ENCODE measurements at regions not wholly inside any gene's neighbourhood (a gene's known extent, or its start where the extent isn't known, plus 50 kb on each side); places are given as distances from the start of the nearest gene placed in this dataset.

- H3K4me3 ChIP-seq (ENCODE audit: low read length): no peak overlapping the region
- 67% methylated on average over 1 of the region's 5 CpGs for whole genome bisulfite sequencing (ENCODE audit: insufficient coverage)
- no peaks in the 10 kb centered on the region for H3K4me1 ChIP-seq (ENCODE audit: control insufficient read depth, insufficient read depth, low read length)
- peak overlapping the region; percentile 15 for H3K27ac ChIP-seq (ENCODE audit: low read length)
- no peaks in the 10 kb centered on the region for H3K36me3 ChIP-seq (ENCODE audit: control insufficient read depth, insufficient read depth, low read length)
- H3K27me3 ChIP-seq (ENCODE audit: control insufficient read depth, insufficient read depth, low read length): no peaks in the 10 kb centered on the region
- no peaks in the 10 kb centered on the region for H3K9me3 ChIP-seq (replicated peaks; ENCODE audit: control insufficient read depth, low read depth, low read length)
- DNase-seq: peak; percentile 86
Measured at GRCh38 chr13:67574320-67575233, 344.4 kb upstream of the PCDH9 start.

- DNase-seq: no peak
- Histone ChIP-seq H3K4me3 (ENCODE audit: low read length) (no peak overlapping the region), H3K27me3 (ENCODE audit: control insufficient read depth, insufficient read depth, low read length) (no peaks in the 10 kb centered on the region), H3K4me1 (ENCODE audit: control insufficient read depth, insufficient read depth, low read length) (no peaks in the 10 kb centered on the region), H3K9me3 (replicated peaks; ENCODE audit: control insufficient read depth, low read depth, low read length) (no peaks in the 10 kb centered on the region), H3K27ac (ENCODE audit: low read length) (no peak overlapping the region), H3K36me3 (ENCODE audit: control insufficient read depth, insufficient read depth, low read length) (no peaks in the 10 kb centered on the region)
- WGBS (ENCODE audit: insufficient coverage): no CpG with 5 or more reads among the region's 4 CpGs
Measured at GRCh38 chr13:67568205-67568604, 338.1 kb upstream of the PCDH9 start.

GRCh38 chr13:67557642-67558241, 327.6 kb upstream of the PCDH9 start:
- DNase-seq: no peak
- no peak overlapping the region for H3K4me3 ChIP-seq (ENCODE audit: low read length)
- no peaks in the 10 kb centered on the region for H3K36me3 ChIP-seq (ENCODE audit: control insufficient read depth, insufficient read depth, low read length)
- no CpG with 5 or more reads among the region's 2 CpGs for WGBS (ENCODE audit: insufficient coverage)
- no peaks in the 10 kb centered on the region for H3K4me1 ChIP-seq (ENCODE audit: control insufficient read depth, insufficient read depth, low read length)
- no peak overlapping the region for H3K27ac ChIP-seq (ENCODE audit: low read length)
- no peaks in the 10 kb centered on the region for H3K27me3 ChIP-seq (ENCODE audit: control insufficient read depth, insufficient read depth, low read length)
- H3K9me3 ChIP-seq (replicated peaks; ENCODE audit: control insufficient read depth, low read depth, low read length): peaks cover 2% of the 10 kb centered on the region

DNA sequence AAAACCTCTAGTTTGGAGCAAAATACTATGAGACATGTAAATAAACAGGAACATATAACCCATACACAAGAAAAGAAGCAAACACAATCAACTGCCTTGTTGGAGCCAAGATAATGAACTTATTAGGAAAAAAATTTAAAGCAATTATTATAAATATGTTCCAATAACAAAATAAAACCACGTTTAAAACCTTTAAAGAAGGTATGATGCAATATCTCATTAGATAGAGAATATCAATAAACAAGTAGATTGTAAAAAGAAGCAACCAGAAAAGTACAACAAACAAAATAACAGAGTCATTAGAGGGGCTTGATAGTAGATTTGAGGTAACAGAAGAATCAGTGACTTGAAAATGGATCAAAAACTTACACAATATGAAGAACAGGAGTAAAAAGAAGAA, 327.0 kb upstream of the PCDH9 start:
- no CpG with 5 or more reads among the region's 1 CpG for WGBS (ENCODE audit: insufficient coverage)
- H3K36me3 ChIP-seq (ENCODE audit: control insufficient read depth, insufficient read depth, low read length): no peaks in the 10 kb centered on the region
- H3K27ac ChIP-seq (ENCODE audit: low read length): no peak overlapping the region
- no peaks in the 10 kb centered on the region for H3K27me3 ChIP-seq (ENCODE audit: control insufficient read depth, insufficient read depth, low read length)
- DNase-seq: no peak
- no peaks in the 10 kb centered on the region for H3K4me1 ChIP-seq (ENCODE audit: control insufficient read depth, insufficient read depth, low read length)
- peaks cover 2% of the 10 kb centered on the region for H3K9me3 ChIP-seq (replicated peaks; ENCODE audit: control insufficient read depth, low read depth, low read length)
- no peak overlapping the region for H3K4me3 ChIP-seq (ENCODE audit: low read length)

DNA sequence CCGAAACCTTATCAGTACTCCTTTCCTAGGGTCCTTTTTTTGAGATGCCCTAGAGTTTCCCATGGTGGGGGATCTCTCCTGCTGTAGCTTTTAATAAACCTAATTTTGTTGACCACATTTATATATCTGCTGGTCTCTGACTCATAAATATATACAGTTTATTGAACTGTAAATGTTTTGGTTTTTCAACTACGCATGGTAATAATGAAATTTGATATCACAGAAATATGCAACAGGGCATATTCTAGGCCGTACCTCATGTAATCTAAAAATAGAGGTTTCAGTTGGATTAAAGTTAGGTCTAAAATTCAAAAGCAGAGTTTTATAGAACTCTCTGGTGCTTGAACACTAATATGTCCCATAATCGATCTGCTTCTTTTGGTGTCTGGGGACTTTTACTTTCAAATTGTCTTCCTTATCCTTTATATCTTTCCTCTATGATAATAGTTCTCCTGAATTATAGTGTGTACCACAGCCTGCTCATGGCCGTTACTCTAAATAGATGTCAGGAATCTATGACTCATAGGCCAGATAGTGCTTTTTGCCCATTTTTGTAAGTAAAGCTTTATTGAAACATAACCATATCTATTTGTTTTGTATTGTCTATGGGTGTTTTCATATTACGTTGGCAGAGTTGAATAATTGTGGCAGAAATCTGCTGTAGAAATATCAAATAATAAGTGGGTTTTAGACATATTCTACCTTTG, 324.8 kb upstream of the PCDH9 start:
- DNase-seq: no peak
- H3K4me1 ChIP-seq (ENCODE audit: control insufficient read depth, insufficient read depth, low read length): no peaks in the 10 kb centered on the region
- no peaks in the 10 kb centered on the region for H3K36me3 ChIP-seq (ENCODE audit: control insufficient read depth, insufficient read depth, low read length)
- no peaks in the 10 kb centered on the region for H3K27me3 ChIP-seq (ENCODE audit: control insufficient read depth, insufficient read depth, low read length)
- H3K4me3 ChIP-seq (ENCODE audit: low read length): no peak overlapping the region
- no peak overlapping the region for H3K27ac ChIP-seq (ENCODE audit: low read length)
- no CpG with 5 or more reads among the region's 6 CpGs for WGBS (ENCODE audit: insufficient coverage)
- H3K9me3 ChIP-seq (replicated peaks; ENCODE audit: control insufficient read depth, low read depth, low read length): peaks cover 2% of the 10 kb centered on the region

DNA sequence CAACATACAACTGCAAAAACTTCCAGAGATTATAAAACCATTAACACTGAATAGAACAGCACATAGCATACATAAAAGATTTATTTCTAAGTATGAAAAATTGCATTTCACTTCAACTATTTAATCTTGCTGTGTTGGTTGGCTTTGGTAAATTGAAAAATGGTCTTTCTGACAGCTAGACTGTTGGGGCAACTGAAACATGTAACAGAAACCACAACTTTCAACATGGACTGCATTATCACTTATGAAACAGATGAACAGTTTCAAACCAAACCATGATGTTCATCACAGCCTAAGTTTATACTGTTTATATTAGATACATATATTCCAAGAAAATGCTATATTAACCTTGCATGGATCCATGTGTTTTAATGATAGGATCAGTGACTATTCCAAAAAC, 324.1 kb upstream of the PCDH9 start:
- H3K4me3 ChIP-seq (ENCODE audit: low read length): no peak overlapping the region
- no peaks in the 10 kb centered on the region for H3K36me3 ChIP-seq (ENCODE audit: control insufficient read depth, insufficient read depth, low read length)
- no peaks in the 10 kb centered on the region for H3K27me3 ChIP-seq (ENCODE audit: control insufficient read depth, insufficient read depth, low read length)
- no peak overlapping the region for H3K27ac ChIP-seq (ENCODE audit: low read length)
- peaks cover 2% of the 10 kb centered on the region for H3K9me3 ChIP-seq (replicated peaks; ENCODE audit: control insufficient read depth, low read depth, low read length)
- no peaks in the 10 kb centered on the region for H3K4me1 ChIP-seq (ENCODE audit: control insufficient read depth, insufficient read depth, low read length)
- DNase-seq: no peak

DNA sequence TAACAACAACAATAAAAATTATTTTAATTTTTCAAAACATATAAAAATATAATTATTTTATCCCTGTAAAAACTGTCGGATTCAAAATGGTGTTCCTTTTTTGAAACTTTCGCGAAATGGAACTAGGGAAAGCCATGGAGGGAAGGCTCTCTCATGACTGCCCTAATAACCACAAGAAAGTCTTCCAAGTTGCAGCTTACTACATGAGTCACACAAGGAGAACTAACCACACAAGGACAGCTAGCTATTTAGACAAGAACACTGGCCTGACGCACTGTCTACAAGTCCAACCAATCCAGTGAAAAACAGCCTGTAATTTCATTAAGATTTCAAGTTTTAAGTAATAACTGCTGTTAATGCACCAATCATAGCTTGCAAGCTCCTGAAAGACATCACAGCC, 319.2 kb upstream of the PCDH9 start:
- H3K27ac ChIP-seq (ENCODE audit: low read length): no peak overlapping the region
- no peaks in the 10 kb centered on the region for H3K4me1 ChIP-seq (ENCODE audit: control insufficient read depth, insufficient read depth, low read length)
- H3K4me3 ChIP-seq (ENCODE audit: low read length): no peak overlapping the region
- H3K9me3 ChIP-seq (replicated peaks; ENCODE audit: control insufficient read depth, low read depth, low read length): no peaks in the 10 kb centered on the region
- H3K27me3 ChIP-seq (ENCODE audit: control insufficient read depth, insufficient read depth, low read length): no peaks in the 10 kb centered on the region
- WGBS (ENCODE audit: insufficient coverage): no CpG with 5 or more reads among the region's 4 CpGs
- H3K36me3 ChIP-seq (ENCODE audit: control insufficient read depth, insufficient read depth, low read length): no peaks in the 10 kb centered on the region
- DNase-seq: no peak

DNA sequence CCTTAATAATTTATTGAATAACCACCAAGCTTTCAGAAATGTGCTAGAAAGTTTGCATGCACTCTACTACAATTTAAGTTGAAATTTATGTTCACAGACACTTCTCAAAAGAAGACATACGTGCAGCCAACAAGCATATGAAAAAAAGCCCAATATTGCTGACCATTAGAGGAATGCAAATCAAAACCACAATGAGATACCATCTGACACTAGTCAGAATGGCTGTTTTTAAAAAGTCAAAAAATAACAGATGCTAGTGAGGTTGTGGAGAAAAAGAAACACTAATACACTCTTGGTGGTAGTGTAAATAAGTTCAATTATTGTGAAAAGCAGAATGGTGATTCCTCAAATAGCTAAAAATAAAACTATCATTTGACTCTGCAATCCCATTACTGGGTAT, 308.8 kb upstream of the PCDH9 start:
- WGBS (ENCODE audit: insufficient coverage): no CpG with 5 or more reads among the region's 1 CpG
- H3K36me3 ChIP-seq (ENCODE audit: control insufficient read depth, insufficient read depth, low read length): no peaks in the 10 kb centered on the region

DNA sequence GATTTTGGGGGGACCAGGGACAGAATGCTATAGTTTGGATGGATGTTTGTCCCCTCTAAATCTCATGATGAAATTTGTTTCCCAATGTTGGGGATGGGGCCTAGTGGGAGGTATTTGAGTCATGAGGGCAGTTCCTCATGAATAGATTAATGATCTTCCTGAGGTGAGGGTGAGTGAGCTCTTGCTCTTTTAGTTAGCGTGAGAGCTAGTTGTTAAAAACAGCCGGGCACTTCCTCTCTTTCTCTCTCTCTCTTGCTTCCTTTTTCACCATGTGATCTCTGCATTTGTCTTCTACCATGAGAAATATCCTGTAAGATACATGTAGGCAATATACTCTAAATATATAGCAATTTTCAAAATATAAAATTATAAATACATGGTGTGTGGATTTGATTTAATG, 290.8 kb upstream of the PCDH9 start:
- Histone ChIP-seq H3K27ac (ENCODE audit: low read length) (no peak overlapping the region), H3K4me1 (ENCODE audit: control insufficient read depth, insufficient read depth, low read length) (no peaks in the 10 kb centered on the region), H3K9me3 (replicated peaks; ENCODE audit: control insufficient read depth, low read depth, low read length) (no peaks in the 10 kb centered on the region), H3K4me3 (ENCODE audit: low read length) (no peak overlapping the region), H3K27me3 (ENCODE audit: control insufficient read depth, insufficient read depth, low read length) (no peaks in the 10 kb centered on the region), H3K36me3 (ENCODE audit: control insufficient read depth, insufficient read depth, low read length) (no peaks in the 10 kb centered on the region)
- no CpG with 5 or more reads among the region's 2 CpGs for WGBS (ENCODE audit: insufficient coverage)
- no peak for DNase-seq

More for the DNA sequence above, 308.8 kb upstream of the PCDH9 start:
- Histone ChIP-seq H3K4me1 (ENCODE audit: control insufficient read depth, insufficient read depth, low read length) (no peaks in the 10 kb centered on the region), H3K27ac (ENCODE audit: low read length) (no peak overlapping the region), H3K9me3 (replicated peaks; ENCODE audit: control insufficient read depth, low read depth, low read length) (no peaks in the 10 kb centered on the region), H3K4me3 (ENCODE audit: low read length) (no peak overlapping the region), H3K27me3 (ENCODE audit: control insufficient read depth, insufficient read depth, low read length) (no peaks in the 10 kb centered on the region)
- DNase-seq: no peak

GRCh38 chr13:67519356-67519755, 289.2 kb upstream of the PCDH9 start:
- Histone ChIP-seq H3K4me3 (ENCODE audit: low read length) (no peak overlapping the region), H3K4me1 (ENCODE audit: control insufficient read depth, insufficient read depth, low read length) (no peaks in the 10 kb centered on the region), H3K27ac (ENCODE audit: low read length) (no peak overlapping the region), H3K27me3 (ENCODE audit: control insufficient read depth, insufficient read depth, low read length) (no peaks in the 10 kb centered on the region), H3K9me3 (replicated peaks; ENCODE audit: control insufficient read depth, low read depth, low read length) (no peaks in the 10 kb centered on the region), H3K36me3 (ENCODE audit: control insufficient read depth, insufficient read depth, low read length) (no peaks in the 10 kb centered on the region)
- 78% methylated on average over 1 of the region's 1 CpG for WGBS (ENCODE audit: insufficient coverage)
- DNase-seq: no peak

Data from muscle of leg (tissue), 3 donors.